ENCODE measurements at regions not wholly inside any gene's neighbourhood (a gene's known extent, or its start where the extent isn't known, plus 50 kb on each side); places are given as distances from the start of the nearest gene placed in this dataset.
"Not testable (repeated sequence)": the region's sequence is repeated elsewhere in the genome, so short reads cannot be mapped to it uniquely, and the experiment has no call there.

- no peak for DNase-seq
These were observed 148.8 kb upstream of the SFSWAP start for GRCh38 chr12:131561891-131562684.

GRCh38 chr12:131564138-131564727 is 146.7 kb upstream of the SFSWAP start:
- DNase-seq, result not testable (repeated sequence)

- DNase-seq, result no peak
These were observed 146.0 kb upstream of the SFSWAP start for GRCh38 chr12:131564845-131565244.

GRCh38 chr12:131565267-131566015 is 145.4 kb upstream of the SFSWAP start:
- DNase-seq, result no peak

GRCh38 chr12:131568336-131568735 is 142.6 kb upstream of the SFSWAP start:
- DNase-seq, result no peak

GRCh38 chr12:131570596-131570995 is 140.3 kb upstream of the SFSWAP start:
- DNase-seq, result no peak

- no peak for DNase-seq
These were observed 139.1 kb upstream of the SFSWAP start for GRCh38 chr12:131571827-131572226.

GRCh38 chr12:131572626-131573025 is 138.3 kb upstream of the SFSWAP start:
- no peak for DNase-seq

GRCh38 chr12:131573631-131574394 is 137.1 kb upstream of the SFSWAP start:
- no peak for DNase-seq

- DNase-seq, result no peak
These were observed 136.5 kb upstream of the SFSWAP start for GRCh38 chr12:131574395-131574771.

GRCh38 chr12:131575371-131575770 is 135.5 kb upstream of the SFSWAP start:
- no peak for DNase-seq

- DNase-seq, result not testable (repeated sequence)
These were observed 134.2 kb upstream of the SFSWAP start for GRCh38 chr12:131576734-131577133.

- no peak for DNase-seq
These were observed 133.1 kb upstream of the SFSWAP start for GRCh38 chr12:131577766-131578165.

- no peak for DNase-seq
These were observed 131.9 kb upstream of the SFSWAP start for GRCh38 chr12:131578828-131579470.

- no peak for DNase-seq
These were observed 127.7 kb upstream of the SFSWAP start for GRCh38 chr12:131583090-131583712.

- DNase-seq, result no peak
These were observed 124.6 kb upstream of the SFSWAP start for GRCh38 chr12:131586269-131586668.

GRCh38 chr12:131586761-131587160 is 124.1 kb upstream of the SFSWAP start:
- DNase-seq, result no peak

GRCh38 chr12:131587565-131587964 is 123.3 kb upstream of the SFSWAP start:
- DNase-seq, result no peak

- DNase-seq, result no peak
These were observed 121.5 kb upstream of the SFSWAP start for GRCh38 chr12:131589221-131589897.

GRCh38 chr12:131589966-131590365 is 120.9 kb upstream of the SFSWAP start:
- DNase-seq, result no peak

GRCh38 chr12:131591136-131591535 is 119.8 kb upstream of the SFSWAP start:
- DNase-seq, result no peak
